ENCODE measurements at regions not wholly inside any gene's neighbourhood (a gene's known extent, or its start where the extent isn't known, plus 50 kb on each side); places are given as distances from the start of the nearest gene placed in this dataset.

DNA sequence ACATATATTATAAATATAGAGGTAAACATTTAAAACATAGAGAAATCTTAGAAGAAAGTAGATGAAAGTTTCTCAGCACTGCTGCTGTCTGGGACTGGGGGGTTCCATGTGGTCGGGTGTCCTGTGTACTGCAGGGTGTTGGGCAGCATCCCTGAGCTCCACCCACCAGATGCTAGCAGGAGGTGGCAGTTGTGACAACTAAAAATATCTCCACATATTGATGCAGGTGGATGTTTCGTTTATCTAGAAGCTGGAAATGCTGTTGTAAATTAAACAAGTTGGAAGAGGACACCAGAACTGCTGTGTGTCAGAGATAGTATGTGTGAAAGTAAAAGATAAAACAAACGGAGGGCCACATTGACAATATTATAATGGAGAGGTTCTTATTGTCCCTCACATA is 297.1 kb upstream of the USP9Y start:
- TF ChIP-seq, protein P1, sequence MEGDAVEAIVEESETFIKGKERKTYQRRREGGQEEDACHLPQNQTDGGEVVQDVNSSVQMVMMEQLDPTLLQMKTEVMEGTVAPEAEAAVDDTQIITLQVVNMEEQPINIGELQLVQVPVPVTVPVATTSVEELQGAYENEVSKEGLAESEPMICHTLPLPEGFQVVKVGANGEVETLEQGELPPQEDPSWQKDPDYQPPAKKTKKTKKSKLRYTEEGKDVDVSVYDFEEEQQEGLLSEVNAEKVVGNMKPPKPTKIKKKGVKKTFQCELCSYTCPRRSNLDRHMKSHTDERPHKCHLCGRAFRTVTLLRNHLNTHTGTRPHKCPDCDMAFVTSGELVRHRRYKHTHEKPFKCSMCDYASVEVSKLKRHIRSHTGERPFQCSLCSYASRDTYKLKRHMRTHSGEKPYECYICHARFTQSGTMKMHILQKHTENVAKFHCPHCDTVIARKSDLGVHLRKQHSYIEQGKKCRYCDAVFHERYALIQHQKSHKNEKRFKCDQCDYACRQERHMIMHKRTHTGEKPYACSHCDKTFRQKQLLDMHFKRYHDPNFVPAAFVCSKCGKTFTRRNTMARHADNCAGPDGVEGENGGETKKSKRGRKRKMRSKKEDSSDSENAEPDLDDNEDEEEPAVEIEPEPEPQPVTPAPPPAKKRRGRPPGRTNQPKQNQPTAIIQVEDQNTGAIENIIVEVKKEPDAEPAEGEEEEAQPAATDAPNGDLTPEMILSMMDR (IDR thresholded peaks at IDR 0.05), result no peak
- TF ChIP-seq POLR2A (IDR thresholded peaks at IDR 0.05) (no peak), POLR2AphosphoS5 (IDR thresholded peaks at IDR 0.05) (no peak)
